ENCODE measurements at regions not wholly inside any gene's neighbourhood (a gene's known extent, or its start where the extent isn't known, plus 50 kb on each side); places are given as distances from the start of the nearest gene placed in this dataset.

DNA sequence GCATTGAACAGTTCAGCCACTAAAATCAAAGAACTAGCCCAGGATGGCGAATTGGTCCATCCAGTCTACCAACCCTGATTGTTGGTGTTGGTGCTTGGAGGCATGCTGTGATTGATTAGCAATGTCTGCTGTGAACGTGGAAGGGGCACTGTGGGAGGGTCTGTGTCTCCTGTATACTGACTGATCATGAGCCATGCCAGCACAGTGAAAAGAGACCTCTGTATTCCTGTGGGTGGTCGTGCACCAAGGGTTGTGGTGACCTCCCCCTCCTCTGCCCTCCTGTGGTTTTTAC lies 63.0 kb upstream of the DLK1 start:
- TF ChIP-seq, protein P1, sequence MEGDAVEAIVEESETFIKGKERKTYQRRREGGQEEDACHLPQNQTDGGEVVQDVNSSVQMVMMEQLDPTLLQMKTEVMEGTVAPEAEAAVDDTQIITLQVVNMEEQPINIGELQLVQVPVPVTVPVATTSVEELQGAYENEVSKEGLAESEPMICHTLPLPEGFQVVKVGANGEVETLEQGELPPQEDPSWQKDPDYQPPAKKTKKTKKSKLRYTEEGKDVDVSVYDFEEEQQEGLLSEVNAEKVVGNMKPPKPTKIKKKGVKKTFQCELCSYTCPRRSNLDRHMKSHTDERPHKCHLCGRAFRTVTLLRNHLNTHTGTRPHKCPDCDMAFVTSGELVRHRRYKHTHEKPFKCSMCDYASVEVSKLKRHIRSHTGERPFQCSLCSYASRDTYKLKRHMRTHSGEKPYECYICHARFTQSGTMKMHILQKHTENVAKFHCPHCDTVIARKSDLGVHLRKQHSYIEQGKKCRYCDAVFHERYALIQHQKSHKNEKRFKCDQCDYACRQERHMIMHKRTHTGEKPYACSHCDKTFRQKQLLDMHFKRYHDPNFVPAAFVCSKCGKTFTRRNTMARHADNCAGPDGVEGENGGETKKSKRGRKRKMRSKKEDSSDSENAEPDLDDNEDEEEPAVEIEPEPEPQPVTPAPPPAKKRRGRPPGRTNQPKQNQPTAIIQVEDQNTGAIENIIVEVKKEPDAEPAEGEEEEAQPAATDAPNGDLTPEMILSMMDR (IDR thresholded peaks at IDR 0.05; ENCODE audit: low read depth, low read length, missing control alignments) = no peak
- no peak overlapping the region for H3K4me3 ChIP-seq (ENCODE audit: low read depth, low read length)
- DNase-seq (ENCODE audit: low read depth) = no peak

DNA sequence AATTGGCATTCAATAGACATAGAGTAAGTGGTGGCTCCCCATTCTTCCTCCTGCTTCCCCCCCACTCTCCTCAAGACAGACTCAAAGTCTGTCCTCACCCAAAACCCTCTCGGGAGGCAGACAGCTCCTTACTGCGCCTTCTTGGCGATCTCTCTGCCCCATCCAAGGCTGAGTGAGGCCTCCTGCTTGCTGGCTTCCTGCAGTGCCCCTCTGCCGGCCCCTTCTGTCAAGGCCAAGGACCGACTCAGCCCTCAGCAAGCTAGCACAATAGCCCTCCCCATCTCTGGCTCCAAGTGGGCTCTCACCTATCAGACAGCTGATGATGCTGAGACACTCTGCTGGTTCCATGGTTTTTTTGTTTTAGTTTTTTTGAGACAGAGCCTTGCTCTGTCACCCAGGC lies 62.5 kb upstream of the DLK1 start:
- DNase-seq (ENCODE audit: low read depth) = no peak
- TF ChIP-seq, protein P1 (IDR thresholded peaks at IDR 0.05; ENCODE audit: low read depth, low read length, missing control alignments) = no peak
- H3K4me3 ChIP-seq (ENCODE audit: low read depth, low read length) = no peak overlapping the region

DNA sequence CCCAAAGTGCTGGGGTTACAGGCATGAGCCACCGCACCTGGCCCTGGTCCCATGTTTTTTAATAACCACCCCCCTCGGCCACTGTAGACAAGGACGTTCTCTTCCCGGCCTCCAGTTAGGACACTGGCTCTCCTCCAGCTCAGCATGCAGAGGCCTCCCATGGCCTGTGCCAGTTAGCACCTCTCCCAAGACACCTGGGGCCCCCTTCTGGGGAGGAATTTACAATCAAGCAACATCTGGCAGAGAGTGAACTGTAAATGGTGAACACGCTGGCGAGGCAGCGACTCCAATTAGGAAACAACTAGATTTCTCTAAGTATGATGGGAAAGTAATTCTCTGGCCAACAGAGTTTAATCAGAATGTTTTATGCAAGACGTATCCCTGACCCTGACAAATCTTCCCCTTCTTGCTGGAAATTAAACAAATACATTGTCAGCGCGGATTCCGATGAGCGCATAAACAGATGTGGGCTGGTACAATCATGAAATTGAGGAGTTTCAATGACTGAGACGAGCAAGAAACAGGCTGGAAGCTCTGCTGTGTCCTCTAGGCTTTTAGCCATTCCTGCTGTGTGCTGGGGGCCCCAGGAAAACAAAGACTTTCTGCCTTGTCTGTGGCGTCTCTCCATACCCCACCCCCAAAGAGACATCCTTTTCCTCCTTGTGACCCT lies 61.7 kb upstream of the DLK1 start:
- H3K4me3 ChIP-seq (ENCODE audit: low read depth, low read length) = no peak overlapping the region
- TF ChIP-seq, protein P1 (IDR thresholded peaks at IDR 0.05; ENCODE audit: low read depth, low read length, missing control alignments) = no peak
- DNase-seq (ENCODE audit: low read depth) = no peak

DNA sequence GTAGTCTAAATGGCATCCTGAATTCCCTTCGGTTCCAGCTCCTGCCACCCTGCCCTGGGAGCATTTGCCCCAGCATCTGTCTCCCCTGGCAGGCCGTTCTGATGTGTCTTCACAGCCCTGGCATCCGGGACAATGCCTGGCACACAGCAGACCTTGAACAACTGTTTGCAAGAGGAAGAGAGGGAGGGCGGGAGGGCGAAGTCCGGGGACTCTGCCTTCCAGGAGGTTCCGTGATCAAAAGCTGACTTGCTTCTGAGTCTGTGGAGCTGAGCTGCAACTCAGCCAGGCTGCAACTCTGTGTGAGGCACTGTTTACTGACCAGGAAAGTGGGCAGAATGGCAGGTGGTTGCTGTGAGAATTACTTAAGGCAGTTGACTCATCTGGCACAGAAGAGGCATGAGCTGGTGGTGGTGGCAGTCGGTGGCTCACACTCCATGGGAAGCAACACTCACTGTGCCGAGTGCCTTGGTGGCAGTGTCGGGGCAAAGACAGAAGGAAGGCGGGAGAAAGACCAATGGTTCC lies 61.1 kb upstream of the DLK1 start:
- no peak overlapping the region for H3K4me3 ChIP-seq (ENCODE audit: low read depth, low read length)
- TF ChIP-seq, protein P1 (IDR thresholded peaks at IDR 0.05; ENCODE audit: low read depth, low read length, missing control alignments) = no peak
- no peak for DNase-seq (ENCODE audit: low read depth)

DNA sequence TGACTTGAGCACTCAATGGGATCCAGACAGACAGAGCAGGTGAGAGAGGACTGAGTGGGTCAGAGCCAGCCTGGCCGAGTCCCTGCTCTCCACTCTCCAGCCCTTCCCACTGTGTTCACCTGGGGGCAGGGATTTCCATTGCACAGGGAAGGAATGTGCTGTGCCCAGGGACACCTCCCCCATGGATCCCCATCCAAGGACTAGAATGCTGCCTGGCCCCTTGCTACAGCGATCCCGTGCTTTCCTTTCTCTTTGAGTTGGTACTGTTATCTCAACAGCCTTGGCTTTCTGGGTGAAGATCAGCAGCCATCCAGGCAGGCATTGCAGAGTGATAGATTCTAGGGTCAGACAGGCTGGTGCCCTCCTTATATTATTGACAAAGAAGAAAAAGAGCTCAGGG lies 60.3 kb upstream of the DLK1 start:
- H3K4me3 ChIP-seq (ENCODE audit: low read depth, low read length) = no peak overlapping the region
- no peak for DNase-seq (ENCODE audit: low read depth)
- TF ChIP-seq, protein P1 (IDR thresholded peaks at IDR 0.05; ENCODE audit: low read depth, low read length, missing control alignments) = no peak

DNA sequence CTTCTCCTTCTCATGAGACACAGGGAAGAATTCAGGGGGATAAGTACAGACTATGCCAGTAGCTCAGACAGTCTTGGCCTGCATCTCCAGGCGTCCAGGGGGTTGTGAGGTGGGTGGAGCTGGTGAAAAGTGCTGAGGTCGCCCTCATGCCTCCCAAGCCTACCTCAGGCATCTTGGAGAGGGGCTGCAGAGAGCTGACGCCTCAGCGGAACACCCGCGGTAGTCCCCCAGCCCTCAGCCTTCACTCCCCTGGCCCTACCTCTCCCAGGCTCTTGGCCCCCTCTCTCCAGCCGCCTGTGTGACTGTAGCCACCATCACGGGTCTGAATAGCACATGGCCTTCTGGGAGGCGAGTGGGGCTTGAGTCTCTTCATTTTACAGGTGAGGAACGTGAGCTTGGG lies 59.8 kb upstream of the DLK1 start:
- TF ChIP-seq, protein P1 (IDR thresholded peaks at IDR 0.05; ENCODE audit: low read depth, low read length, missing control alignments) = no peak
- no peak overlapping the region for H3K4me3 ChIP-seq (ENCODE audit: low read depth, low read length)
- DNase-seq (ENCODE audit: low read depth) = no peak

DNA sequence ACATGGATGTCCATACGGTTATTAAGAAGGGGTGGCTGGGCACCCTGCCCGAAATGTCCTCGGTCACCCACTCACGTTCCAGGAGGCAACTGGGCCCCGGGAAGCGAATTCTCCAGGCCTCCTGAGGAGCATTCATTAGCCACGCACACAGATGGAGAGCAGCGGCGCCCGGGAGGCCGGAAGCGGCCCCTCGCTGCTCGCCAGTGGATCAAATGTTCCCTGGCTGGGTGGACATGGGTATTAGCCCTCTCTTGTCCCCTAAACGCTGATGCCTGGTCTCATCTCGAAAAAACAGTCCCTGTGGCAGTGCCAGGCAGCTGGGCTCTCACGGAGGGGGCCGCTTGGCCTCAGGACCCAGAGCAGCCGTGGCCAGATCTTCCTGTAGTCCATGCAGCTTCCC lies 59.0 kb upstream of the DLK1 start:
- no peak for DNase-seq (ENCODE audit: low read depth)
- no peak overlapping the region for H3K4me3 ChIP-seq (ENCODE audit: low read depth, low read length)
- TF ChIP-seq, protein P1 (IDR thresholded peaks at IDR 0.05; ENCODE audit: low read depth, low read length, missing control alignments) = no peak
